Esophagus mucosa (tissue), 1 donor: ENCODE measurements at regions not wholly inside any gene's neighbourhood (a gene's known extent, or its start where the extent isn't known, plus 50 kb on each side); places are given as distances from the start of the nearest gene placed in this dataset.
"Not testable (repeated sequence)": the region's sequence is repeated elsewhere in the genome, so short reads cannot be mapped to it uniquely, and the experiment has no call there.

ENCODE experiments used
- ATAC-seq: fragments of 200-7000 bp; cut with Tn5 transposase; one replicate; pipeline ENCODE4 v1.9.1; 2020
- donor health status: DM: yes; HTN: yes; CAD: no.

- no peak for ATAC-seq
Measured at GRCh38 chr4:126604268-126604867, 1028.4 kb upstream of the INTU start.

- no peak for ATAC-seq
Measured at GRCh38 chr4:126610933-126611332, 1021.8 kb upstream of the INTU start.

- no peak for ATAC-seq
Measured at GRCh38 chr4:126611900-126612299, 1020.9 kb upstream of the INTU start.

- no peak for ATAC-seq
Measured at GRCh38 chr4:126614356-126614855, 1018.4 kb upstream of the INTU start.

DNA sequence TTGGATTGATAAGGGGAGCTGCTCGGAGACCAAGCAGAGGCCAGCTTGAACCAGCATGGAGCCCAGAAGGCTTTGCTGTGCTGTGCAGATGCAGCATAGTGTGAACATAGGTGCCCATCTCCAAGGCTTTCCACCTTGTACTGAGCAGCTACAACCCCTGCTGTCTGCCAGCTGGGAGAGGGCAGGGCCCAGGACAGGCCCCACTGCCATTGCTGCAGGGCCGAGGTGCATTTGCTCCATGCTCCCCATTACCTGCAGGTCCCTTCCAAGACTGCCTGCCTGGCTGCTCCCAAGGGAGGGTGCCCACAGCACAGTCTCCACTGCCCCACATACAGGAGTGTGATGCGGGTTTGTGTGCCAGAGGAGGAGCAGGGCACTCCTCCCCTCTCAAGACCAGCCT, 1016.0 kb upstream of the INTU start:
- ATAC-seq: no peak

- ATAC-seq: peak; percentile 41
Measured at GRCh38 chr4:126627255-126627654, 1005.5 kb upstream of the INTU start.

DNA sequence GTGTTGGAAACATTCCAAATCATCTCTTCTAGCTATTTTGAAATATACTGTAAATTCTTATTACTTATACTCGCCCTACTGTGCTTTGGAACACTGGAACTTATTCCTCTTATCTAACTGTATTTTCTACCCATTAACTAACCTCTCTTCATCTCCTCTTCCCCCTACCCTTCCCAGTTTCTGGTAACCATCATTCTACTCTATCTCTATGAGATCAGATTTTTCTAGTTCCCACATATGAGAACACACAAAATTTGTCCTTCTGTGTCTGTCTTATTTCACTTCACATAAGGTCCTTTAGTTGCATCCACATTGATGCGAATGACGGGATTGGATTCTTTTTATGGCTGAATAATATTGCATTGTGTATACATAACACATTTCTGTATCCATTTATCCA, 1003.8 kb upstream of the INTU start:
- ATAC-seq: no peak

DNA sequence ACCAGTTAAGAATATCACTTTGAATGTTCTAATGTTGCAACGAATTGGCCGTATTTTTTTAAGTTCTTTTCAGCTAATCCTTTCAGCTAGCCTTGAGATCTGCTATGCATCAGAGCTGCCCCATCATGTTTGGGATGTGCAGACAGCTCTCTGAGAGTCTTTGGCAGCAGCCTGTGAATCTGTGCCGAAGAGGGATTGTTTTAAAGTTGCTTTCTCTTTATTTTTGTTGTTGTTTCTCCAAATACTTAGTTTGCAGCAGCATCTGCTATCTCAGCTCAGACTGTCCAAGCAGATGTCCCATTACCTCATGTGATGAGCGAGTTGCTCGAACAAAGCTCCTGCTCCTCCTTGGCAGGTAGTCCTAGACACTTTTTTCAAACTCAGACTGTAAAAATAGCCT, 1002.5 kb upstream of the INTU start:
- ATAC-seq: no peak

GRCh38 chr4:126633306-126633705, 999.5 kb upstream of the INTU start:
- ATAC-seq: no peak

GRCh38 chr4:126637706-126638105, 995.1 kb upstream of the INTU start:
- no peak for ATAC-seq

GRCh38 chr4:126647320-126647719, 985.4 kb upstream of the INTU start:
- no peak for ATAC-seq

DNA sequence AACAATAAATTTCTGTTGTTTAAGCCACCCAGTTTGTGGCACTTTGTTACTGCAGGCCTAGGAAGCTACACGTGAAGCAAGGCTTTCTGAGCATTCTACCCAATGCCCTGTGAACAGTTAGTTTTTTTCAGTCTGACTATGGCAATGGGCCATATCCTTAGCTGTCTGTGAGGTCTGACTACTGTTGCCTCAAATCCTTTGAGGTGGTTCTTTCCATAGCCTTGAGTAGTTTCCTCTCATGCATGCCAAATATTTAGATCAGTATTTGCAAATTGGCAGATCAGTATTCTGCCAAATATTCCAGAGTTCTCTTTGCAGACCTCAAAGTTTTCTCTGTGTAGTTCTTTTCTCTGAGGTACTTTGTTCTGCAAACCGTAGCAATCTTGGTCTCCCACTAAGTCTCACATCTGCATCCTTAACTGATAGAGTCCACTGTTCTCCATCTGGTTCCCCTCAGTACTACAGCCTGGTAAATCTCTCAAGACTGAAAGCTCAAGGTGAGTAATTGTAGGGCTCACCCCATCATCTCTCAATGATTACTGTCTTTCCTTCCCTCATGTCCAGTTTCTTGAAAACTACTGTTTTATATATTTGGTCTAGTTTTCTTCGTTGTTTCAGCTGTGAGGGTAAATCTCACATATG, 984.9 kb upstream of the INTU start:
- no peak for ATAC-seq

DNA sequence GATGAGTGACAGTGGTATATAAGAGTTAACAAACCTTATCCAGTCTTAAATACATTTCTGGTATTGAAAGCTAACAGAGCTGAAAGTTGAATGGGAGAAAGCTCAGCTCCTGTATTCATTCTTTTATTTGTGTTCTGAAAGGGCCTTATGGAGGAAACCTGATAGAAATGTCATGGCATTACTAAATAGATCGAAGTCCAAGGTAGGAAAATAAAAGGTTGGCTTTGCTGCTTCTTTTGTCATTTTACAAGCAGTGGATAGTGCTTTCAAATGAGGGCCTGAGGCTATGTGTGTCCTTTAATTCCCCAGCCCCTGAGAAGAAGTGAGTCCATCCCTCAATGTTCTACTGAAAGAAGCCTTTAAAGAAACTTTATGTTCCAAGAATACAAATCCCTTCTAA, 974.3 kb upstream of the INTU start:
- no peak for ATAC-seq

DNA sequence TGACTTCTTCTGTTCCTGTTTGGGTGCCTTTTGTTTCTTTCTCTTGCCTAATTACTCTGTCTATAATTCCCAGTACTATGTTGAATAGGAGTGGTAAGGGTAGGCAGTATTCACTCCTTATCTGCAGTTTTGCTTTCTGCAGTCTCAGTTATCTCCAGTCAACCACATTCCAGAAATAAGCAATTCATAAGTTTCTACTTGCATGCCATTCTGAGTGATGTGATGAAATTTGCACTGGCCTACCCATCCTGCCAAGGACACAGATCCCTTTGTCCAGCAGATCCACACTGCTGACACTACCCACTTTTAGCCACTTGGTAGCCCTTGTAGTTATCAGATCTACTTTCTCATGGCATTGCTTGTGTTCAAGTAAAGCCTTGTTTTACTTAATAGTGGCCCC, 971.6 kb upstream of the INTU start:
- no peak for ATAC-seq

DNA sequence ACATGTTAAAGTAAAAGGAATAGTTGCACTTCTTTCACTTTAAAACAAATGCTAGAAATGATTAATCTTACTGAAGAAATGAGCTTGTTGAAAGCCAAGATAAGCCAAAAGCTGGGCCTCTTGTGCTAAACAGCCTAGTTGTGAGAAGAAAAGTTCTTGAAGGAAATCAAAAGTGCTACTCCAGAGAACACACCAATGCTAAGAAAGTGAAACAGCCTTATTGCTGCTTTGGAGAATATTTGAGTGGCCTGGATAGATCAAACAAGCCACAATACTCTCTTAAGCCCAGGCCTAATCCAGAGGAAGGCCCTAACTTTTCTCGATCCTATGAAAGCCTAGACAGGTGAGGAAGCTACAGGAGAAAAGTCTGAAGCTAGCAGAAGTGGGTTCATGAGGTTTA, 967.9 kb upstream of the INTU start:
- no peak for ATAC-seq

GRCh38 chr4:126670038-126670437, 962.7 kb upstream of the INTU start:
- not testable (repeated sequence) for ATAC-seq

DNA sequence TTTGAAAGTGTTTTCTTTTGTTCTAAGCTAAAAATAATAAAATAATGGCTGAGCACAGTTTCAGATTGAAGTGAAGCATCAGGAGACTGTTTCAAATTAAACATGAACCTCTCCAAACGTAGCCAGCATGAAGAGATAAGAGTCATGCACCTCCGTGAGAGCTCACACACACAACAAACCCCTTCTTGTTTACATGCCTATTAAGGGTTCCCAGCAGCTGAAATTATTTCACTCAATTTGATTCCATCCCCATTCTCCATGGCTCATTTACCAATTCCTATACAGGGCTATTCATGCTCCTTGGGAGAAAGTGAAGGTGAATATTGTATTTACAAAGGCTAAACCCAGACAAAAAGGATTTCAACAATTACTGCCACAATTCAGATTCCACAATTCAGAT, 954.1 kb upstream of the INTU start:
- ATAC-seq: no peak

DNA sequence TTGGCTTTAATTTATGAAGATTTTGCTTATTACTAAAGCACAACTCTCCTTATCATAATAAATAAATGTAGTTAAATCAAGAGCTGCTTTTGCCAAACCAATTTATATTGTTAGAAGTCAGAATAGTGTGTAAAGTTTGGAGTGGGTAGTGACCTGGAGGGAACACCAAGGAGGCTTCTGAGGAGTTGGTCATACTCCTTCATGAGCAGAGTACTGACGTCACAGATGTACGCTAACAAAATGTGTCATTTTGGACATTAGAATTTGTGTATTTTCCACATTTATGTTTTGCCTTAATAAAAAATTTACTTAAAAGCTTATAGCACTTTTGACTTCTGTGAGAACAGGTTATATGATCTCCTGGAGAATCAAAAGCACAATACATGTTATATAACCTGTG, 953.5 kb upstream of the INTU start:
- ATAC-seq: no peak

DNA sequence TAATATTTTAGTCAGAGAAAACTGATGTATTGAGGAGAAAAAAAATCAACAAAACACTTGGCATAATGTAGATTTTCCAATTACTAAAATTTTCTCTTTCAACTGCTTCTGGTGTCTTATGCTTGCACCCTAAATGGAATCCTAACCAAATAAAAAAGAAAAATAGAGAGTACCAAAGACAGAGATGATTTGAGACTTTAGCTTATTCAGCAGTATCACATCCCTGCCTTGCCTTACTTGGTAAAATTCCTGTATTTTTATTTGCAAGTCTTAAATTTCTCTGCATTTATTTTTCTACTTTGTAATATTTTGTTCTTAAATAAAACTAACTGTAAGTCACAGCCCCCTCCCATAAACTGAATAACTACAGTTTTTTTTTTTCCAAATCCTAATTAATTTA, 950.5 kb upstream of the INTU start:
- ATAC-seq: no peak

- ATAC-seq: no peak
Measured at GRCh38 chr4:126686491-126686890, 946.3 kb upstream of the INTU start.

GRCh38 chr4:126687655-126688358, 945.0 kb upstream of the INTU start:
- no peak for ATAC-seq

DNA sequence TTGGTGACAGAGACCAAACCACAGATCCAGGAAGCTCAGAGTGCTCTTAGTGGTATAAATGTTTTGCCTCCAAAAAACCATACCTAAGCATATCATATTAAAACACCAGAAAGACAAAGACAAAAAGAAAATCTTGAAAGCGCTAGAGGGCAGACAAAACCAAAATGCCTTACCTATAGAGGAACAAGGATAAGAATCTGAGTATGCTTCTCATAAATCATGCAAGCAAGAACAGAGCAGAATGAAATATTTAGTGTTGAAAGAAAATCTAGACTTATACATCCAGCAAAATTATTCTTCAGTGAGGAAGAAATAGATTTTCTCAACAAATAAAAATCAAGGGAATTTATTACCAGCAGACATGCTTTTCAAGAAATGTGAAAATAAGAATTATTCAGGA, 941.0 kb upstream of the INTU start:
- ATAC-seq: no peak

DNA sequence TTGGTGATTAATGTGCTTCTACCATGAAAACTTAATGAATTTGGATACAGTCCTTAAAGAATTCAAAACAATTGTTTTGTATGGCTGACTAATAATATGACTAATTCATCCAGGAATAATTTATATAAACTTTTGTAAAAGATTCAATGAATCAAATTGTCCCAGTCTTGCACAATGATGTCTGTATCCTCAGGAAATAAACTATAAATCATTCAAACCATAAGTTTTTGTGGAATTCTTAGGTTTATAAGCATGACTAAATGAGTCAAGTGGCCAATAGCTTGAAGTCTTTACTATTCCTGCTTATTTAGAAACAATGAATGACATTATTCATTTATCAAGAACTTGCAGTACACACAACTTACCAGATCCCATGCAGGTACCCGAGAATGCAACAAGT, 935.0 kb upstream of the INTU start:
- ATAC-seq: no peak

DNA sequence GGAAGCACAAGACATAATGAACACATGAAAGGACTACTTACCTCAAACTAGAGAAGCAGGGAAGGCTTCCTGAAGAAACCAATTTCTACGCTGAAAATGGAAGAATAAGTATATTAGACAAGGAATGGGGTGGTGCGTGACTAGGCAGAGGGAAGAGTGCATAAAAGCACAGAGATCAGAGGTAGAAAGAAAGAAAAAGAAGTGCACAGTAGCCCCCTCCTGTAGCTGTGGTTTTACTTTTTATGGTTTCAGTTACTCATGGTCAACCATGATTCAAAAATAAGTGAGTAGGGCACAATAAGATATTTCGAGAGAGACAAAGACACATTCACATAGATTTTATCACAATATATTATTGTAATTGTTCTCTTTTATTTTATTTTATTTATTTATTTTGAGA, 934.5 kb upstream of the INTU start:
- ATAC-seq: no peak
